Suppressor macrophage treated with lipopolysaccharide for 1 hour (primary cell): ENCODE measurements at regions not wholly inside any gene's neighbourhood (a gene's known extent, or its start where the extent isn't known, plus 50 kb on each side); places are given as distances from the start of the nearest gene placed in this dataset.
"Not testable (repeated sequence)": the region's sequence is repeated elsewhere in the genome, so short reads cannot be mapped to it uniquely, and the experiment has no call there.

Experiments used
- DNase-seq, 3 donors: peaks; one replicate each; pipeline ENCODE4 v3.0.0-alpha.2; 2020 to 2022

- DNase-seq: no peak
These were observed 52.7 kb upstream of the LARP1 start for GRCh38 chr5:154702477-154702876.

GRCh38 chr5:154701725-154702124 is 53.5 kb upstream of the LARP1 start:
- not testable (repeated sequence) for DNase-seq

DNA sequence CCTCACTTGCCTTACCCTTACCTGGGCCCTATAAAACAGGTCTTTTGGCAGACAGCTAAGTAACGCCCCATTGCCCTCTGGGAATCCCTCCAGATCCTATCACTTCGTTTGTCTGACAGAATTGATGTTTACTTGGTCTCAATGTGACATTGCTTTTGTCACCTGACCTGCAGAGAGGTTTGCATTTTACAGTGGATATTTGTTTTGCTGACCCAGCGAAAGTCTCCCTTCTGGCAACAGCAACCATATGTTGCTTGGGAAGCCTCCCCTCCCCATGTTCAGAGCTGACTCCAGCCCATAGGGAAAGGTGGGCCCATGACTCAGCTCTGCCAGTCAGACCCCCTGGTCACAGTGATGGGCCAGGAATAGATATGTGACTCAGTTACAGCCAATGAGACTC is 54.0 kb upstream of the LARP1 start:
- no peak for DNase-seq

DNA sequence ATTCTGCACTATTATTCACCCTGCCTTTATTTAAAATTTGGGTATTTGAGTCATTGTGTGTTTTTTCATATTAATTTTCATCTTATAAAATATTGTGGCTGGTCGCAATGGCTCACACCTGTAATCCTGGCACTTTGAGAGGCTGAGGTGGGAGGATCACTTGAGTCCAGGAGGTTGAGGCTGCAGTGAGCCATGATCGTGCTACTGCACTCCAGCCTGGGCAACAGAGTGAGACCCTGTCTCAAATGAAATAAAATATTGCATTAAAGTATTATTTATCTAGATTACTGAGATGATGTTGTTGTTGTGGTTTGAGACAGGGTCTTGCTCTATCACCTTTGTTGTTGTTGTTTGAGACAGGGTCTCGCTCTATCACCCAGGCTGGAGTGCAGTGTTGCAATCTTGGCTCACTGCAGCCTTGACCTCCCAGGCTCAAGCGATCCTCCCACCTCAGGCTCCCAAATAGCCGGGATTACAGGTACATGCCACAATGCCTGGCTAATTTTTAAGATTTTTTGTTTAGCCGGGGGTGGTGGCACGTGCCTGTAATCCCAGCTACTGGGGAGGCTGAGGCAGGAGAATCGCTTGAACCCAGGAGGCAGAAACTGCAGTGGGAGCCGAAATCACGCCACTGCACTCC is 54.8 kb upstream of the LARP1 start:
- DNase-seq: not testable (repeated sequence)

DNA sequence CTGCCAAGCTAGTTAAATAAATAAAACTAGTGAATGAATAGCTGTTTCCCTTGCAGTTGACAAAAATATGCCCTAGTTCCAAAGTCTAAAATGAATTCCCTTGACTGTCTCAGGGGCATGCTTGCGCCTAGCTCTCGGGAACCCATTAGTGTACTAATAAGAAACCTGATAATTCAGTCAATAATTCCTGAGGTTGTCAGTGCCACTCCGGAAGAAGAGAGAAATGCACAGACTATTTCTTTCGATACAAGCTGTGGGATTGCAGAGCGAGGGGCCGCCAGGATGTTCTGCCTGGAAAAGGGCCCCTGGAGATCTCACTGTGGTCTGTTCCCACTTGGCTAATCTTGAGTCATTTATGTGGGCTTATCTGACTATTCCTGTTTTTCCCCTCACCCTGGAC is 56.4 kb upstream of the LARP1 start:
- DNase-seq: no peak

GRCh38 chr5:154697371-154697770 is 57.8 kb upstream of the LARP1 start:
- no peak for DNase-seq

GRCh38 chr5:154696891-154697290 is 58.3 kb upstream of the LARP1 start:
- DNase-seq: no peak

- no peak for DNase-seq
These were observed 61.0 kb upstream of the LARP1 start for GRCh38 chr5:154694159-154694558.

- DNase-seq: no peak
These were observed 64.7 kb upstream of the LARP1 start for GRCh38 chr5:154690488-154690887.

GRCh38 chr5:154686490-154686889 is 68.7 kb upstream of the LARP1 start:
- no peak for DNase-seq

DNA sequence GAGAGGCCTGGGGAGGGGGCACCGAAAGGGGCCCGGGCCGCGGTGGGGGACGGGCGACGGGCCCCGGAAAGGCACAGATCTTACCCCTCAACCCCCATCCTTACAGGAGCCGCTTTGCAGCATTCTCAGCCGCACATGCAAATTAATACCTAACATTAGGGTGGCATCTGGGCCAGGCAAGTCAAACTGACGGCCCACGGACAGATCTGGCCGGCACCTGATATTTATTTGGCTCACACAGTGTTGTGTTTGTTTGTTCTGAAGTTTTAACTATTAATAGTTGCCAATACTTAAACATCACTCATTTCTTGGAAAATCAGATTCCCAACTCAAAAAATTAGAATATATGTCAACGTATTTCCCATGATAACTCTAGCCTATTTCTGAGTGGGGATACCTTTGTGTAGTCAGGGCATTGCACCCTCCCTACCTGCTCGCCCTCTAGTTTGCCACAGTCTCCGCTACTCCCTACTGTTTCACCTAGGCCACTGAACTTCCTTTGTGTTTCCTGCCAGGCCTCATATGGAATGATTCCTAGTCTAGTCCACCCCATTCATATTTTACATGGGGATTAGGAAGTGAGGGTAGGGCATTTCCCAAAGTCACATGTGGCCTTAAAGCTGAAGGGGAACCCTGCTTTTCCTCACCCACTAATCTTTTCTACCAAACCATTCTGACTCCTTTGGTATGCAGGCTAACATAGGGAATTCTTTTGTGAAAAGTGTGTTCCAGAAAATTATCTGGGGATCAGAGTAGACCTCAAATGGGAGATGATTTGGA is 71.9 kb upstream of the LARP1 start:
- DNase-seq: peak; percentile 70 to 75 (median 72)

GRCh38 chr5:154679501-154679900 is 75.7 kb upstream of the LARP1 start:
- no peak for DNase-seq

GRCh38 chr5:154677921-154678320 is 77.3 kb upstream of the LARP1 start:
- peak in 1 of 3 donors; percentile 12 for DNase-seq

DNA sequence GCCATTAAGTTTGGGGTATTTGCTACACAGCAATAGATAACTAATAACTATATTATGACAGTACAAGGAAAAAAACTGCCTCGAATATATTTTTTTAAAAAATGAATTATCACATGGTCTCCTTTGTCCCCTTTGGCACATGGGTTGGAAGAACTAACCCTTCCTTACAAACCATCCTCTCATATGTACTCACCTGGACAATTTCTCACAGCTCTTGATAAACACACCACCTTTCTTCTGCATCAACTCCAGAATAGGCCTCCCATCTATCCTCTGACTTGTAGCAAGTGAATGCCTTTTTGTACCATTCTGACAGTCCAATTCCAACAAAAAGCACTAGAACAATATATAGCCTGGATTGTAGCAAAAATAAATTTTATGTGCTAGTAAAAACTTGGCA is 78.7 kb upstream of the LARP1 start:
- DNase-seq: no peak

DNA sequence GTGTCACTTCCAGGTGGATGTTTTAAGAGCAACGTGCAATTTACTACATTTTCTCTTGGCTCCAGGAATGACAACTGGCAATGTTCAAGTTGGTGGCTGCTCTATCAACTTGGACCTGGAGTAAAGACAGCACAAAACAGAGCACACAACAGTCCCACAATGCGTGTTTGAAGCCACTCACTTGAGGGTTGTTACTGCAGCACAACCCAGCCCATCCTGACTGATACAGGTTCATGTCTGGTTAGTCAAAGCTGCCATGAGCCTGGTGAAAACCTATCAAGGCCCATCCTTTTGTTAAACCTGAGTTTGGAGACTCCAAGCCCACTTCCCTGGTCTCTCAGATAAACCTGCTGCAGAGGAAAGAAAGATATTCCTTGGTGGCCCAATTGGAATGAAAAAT is 81.1 kb upstream of the LARP1 start:
- DNase-seq: no peak

GRCh38 chr5:154673506-154673905 is 81.7 kb upstream of the LARP1 start:
- DNase-seq: no peak

GRCh38 chr5:154669913-154670312 is 85.3 kb upstream of the LARP1 start:
- DNase-seq: not testable (repeated sequence)

DNA sequence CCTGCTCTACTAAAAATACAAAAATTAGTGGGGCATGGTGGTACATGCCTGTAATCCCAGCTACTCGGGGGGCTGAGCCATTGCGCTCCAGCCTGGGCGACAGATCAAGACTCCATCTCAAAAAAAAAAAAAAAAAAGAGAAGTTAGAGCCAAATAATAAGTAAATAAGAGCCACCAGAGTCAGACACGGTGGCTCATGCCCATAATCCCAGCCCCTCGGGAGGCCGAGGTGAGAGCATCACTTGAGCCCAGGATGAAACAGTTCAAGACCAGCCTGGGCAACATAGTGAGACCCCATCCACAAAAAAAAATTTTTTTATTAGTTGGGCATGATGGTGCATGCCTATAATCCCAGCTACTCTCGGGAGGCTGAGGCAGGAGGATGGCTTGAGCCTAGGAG is 85.8 kb upstream of the LARP1 start:
- DNase-seq: no peak

GRCh38 chr5:154664869-154665268 is 90.3 kb upstream of the LARP1 start:
- no peak for DNase-seq

- DNase-seq: no peak
These were observed 91.8 kb upstream of the LARP1 start for GRCh38 chr5:154663424-154663823.

DNA sequence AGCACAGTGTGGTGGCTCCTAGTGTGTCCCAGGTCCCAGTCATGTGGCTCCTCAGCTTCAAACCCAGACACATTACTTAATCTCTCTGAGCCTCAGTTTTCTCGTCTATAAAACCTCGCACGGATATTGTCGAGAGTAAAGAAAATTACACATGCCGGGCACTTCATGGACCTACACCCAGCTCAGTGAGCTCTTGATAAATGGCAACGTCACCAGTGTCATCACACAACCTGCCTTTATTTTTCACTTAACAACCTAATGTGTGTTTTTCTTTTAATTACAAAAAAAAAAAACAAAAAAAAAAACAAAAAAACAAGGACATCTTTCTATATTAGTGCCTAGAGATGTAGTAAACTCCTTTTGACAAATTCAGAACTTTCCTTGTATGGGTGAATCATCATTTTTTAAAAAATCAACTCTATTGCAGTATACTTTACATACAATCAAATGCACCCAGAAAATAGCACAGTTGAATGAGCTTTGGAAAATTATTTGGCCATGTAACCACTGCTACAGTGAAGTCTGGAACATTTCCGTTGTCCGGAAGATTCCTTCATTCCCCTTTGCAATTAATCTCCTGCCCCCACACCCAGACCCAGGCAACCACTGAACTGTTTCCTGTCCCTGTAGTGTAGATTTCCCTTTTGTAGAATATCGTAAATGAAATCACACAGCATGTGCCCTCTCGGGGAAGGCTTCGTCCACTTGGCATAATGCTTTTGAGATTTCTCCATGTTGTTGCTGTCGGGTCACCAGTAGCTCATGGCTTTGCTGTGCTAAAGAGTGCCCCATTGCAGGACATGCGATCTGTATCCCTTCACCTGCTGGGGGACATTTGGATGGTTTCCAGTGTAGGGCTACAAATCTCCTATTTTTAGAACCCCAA is 100.4 kb upstream of the LARP1 start:
- peak; percentile 19 to 29 (median 27) for DNase-seq

DNA sequence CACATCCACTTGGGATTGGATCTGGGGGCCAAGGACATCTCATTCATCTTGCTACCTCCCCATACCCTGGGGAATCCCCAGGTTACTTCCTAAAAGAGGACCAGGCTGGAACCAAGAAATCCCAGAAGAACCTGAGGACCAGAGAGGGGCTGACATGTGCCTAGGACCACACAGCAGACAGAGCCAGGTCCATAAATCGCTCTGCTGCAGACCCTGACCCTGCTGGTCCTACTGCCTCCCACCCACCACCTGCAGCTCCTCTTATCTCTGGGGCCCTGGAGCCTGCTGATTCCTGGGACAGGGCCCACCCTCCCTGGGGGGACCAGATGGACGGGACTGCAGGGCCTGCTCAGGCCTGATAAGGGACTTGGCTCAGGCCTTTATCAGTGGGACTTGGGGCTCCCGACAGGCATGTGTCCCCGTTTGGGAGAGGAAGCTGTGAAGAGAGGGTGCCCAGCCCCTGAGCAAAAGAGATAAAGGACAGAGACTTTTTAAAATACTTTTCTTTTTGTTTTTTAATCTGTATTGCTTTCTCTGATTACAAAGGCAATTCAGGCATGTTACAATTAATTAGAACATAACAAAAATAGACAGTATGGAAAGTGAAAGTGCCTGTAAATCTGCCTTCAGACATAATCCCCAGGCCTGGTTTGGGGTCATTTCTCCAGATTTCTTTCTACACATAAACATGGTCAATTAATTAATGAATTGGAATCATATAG is 101.3 kb upstream of the LARP1 start:
- peak in 2 of 3 donors; percentile 29 to 33 for DNase-seq

GRCh38 chr5:154653418-154653763 is 101.8 kb upstream of the LARP1 start:
- no peak for DNase-seq
